HG03135 (cell line): ENCODE measurements at regions not wholly inside any gene's neighbourhood (a gene's known extent, or its start where the extent isn't known, plus 50 kb on each side); places are given as distances from the start of the nearest gene placed in this dataset.

Source experiments
- ATAC-seq: cut with Tn5 transposase; IDR thresholded peaks from one replicate; pipeline ENCODE4 v1.9.1; 2021; ENCODE audit warnings: mild to moderate bottlenecking, moderate library complexity; ENCODE audit not compliant: unreplicated experiment

DNA sequence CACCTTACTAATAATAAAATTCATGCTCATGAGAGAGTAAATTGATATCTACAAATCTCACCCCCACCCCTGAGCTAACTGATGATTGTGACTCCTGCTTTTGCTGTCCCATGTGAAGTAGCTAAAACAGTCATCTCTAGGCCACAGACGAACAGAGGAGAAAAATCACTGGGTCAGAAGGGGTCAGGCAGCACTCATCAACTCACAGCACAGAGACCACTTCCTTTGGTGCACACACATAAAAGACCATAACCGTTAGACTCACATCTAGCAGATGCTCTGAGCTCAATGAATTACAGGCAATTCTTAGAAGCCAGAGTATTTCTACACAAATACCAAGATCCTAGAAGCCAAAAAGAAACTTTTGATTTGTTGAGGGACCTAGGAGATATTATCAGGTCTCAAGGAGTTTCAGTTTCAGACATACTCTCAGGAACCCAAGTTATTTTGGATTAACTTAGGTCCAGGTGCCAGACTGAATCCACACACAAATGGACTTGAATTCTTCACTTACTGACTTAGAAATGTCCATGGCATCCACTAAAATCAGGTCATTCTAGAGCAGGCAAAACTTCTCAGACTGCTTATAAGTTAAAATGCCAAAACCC, 65.0 kb upstream of the TES start:
- ATAC-seq = peak; percentile 92

DNA sequence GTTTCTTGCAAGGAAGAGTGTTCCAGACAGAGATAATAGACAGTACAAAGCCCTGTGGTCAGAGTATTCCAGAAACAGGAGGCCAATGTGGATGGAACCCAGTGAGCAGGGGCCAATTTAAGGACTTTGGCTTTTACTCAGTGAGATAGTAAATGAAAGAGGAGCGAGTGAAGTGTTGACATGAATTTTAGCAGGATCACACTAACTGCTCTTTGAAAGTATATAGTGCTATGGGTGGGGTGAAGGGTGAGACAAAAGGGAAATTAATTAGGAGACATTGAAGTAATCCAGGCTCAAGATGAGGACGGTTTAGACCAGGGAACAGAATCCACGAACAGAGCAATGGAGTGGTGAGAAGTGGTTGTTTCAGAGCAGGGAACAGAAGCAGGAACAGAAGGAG, 62.2 kb upstream of the TES start:
- no peak for ATAC-seq

GRCh38 chr7:116148626-116149025, 61.7 kb upstream of the TES start:
- no peak for ATAC-seq

DNA sequence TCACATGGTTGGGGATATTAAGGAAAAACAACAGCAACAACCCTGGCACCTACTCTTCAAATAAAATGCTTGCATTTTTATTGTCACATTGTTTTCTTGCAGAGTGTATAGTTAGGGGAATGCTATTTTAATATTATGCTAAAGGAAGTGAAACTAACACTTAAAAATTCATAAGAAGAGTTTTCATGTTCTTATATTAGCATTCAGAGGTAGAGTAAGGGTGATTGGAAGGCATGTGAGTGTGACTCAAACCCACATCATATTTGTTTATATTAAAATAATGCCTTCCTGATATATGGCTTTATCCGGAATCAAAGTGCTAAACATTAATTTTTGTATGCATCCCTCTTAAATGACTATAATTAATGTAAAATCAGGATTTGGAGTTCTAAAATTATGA, 59.8 kb upstream of the TES start:
- ATAC-seq = peak; percentile 87

DNA sequence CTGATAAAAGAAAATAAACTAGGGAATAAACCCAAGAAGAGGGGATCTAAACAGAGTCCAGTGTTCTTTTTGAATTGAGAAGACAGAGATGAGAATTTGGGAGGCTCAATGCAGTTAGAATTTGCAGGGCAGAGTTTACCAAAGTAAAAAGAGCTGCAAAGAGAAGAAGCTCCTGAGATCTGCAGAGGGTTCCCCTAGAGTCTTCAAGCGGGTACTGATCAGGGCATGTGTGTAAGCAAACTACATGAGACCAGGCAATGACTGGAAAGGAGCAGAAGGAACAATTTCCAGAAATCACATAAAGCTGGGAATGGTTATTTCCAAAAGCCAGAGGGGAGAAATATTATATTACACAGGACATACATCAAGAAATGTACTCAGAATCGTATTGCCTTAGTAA, 58.1 kb upstream of the TES start:
- ATAC-seq = no peak

- ATAC-seq = no peak
Observed at GRCh38 chr7:116153050-116153449, 57.3 kb upstream of the TES start.

DNA sequence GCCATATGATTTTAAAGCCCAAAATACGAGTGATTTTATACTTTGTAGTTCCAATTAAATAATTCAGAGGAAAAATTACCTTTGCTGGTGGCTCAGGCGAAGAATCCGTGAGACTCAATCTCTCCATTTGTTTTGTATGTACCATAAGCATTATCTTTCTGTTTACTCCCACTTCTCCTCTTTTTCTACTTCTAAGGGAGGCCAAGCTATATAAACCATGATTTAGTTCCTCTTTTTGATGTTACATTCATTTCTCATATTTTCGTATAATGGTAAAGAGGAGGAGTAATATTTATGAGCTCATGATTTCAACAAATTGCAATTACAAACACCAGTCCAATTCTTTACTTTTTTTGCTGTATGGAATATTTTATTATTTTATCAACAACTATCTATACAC, 50.6 kb upstream of the TES start:
- no peak for ATAC-seq
